Suprapubic skin (tissue), 4 donors: ENCODE measurements at regions not wholly inside any gene's neighbourhood (a gene's known extent, or its start where the extent isn't known, plus 50 kb on each side); places are given as distances from the start of the nearest gene placed in this dataset.

Experiments
- EP300 ChIP-seq: sonication (generic); formaldehyde crosslinking; IDR thresholded peaks from one replicate; pipeline ENCODE4 v1.6.1; 2017; ENCODE audit warnings: antibody characterized with exemption
- POLR2A ChIP-seq, 2 donors: fragments of 450-650 bp; IDR thresholded peaks; one replicate each; pipeline ENCODE4 v1.6.1; 2017; ENCODE audit warnings: antibody characterized with exemption in 2 of 2, mild to moderate bottlenecking in 2 of 2, moderate library complexity in 2 of 2
- POLR2AphosphoS5 ChIP-seq, 3 donors: sonication (generic); formaldehyde crosslinking; IDR thresholded peaks; one replicate each; pipeline ENCODE4 v1.6.1; 2017; ENCODE audit warnings: antibody characterized with exemption in 3 of 3
- TF ChIP-seq, protein P1 (sequence below), 2 donors: fragments of 200-600 bp in 1 of 2; fragments of 450-650 bp in 1 of 2; sonication (generic) in 1 of 2; IDR thresholded peaks; one replicate each; pipeline ENCODE4 v1.5.1; 2016 to 2019; ENCODE audit warnings: antibody characterized with exemption in 2 of 2, mild to moderate bottlenecking in 1 of 2, moderate library complexity in 1 of 2

DNA sequence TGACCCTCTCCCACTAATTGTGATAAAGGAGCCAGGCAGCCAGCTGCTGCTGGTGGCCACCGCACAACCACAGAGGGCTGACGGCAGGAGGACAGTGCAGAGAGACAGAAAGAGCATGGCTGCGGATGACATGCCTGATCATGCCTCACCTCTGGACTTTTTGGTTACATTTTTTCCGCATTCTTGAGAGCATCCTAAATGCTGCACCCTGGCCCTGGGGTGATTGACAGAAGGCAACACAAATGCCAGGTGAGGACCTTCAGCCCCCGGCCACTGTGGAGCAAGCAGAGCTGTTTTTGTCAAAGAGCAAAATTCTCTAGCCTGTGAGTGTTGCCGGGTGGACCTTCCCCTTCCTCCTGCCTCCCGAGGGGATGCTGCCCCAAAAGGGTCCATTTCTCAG lies 78.5 kb downstream of the RPS6KA4 start:
- TF ChIP-seq EP300 = no peak
- TF ChIP-seq POLR2A (IDR thresholded peaks at IDR 0.05) = no peak
- TF ChIP-seq, protein P1, sequence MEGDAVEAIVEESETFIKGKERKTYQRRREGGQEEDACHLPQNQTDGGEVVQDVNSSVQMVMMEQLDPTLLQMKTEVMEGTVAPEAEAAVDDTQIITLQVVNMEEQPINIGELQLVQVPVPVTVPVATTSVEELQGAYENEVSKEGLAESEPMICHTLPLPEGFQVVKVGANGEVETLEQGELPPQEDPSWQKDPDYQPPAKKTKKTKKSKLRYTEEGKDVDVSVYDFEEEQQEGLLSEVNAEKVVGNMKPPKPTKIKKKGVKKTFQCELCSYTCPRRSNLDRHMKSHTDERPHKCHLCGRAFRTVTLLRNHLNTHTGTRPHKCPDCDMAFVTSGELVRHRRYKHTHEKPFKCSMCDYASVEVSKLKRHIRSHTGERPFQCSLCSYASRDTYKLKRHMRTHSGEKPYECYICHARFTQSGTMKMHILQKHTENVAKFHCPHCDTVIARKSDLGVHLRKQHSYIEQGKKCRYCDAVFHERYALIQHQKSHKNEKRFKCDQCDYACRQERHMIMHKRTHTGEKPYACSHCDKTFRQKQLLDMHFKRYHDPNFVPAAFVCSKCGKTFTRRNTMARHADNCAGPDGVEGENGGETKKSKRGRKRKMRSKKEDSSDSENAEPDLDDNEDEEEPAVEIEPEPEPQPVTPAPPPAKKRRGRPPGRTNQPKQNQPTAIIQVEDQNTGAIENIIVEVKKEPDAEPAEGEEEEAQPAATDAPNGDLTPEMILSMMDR (IDR thresholded peaks at IDR 0.05) = no peak
- no peak for TF ChIP-seq POLR2AphosphoS5 (IDR thresholded peaks at IDR 0.05)
